Fibroblast of villous mesenchyme (primary cell): ENCODE measurements at regions not wholly inside any gene's neighbourhood (a gene's known extent, or its start where the extent isn't known, plus 50 kb on each side); places are given as distances from the start of the nearest gene placed in this dataset.
A peak's percentile ranks its signal among the peaks of the same experiment; 100 is the strongest.

Source experiments
- DNase-seq: peaks from one replicate; pipeline ENCODE4 v3.0.0-alpha.2; 2010; ENCODE audit warnings: low read depth
- H3K4me3 ChIP-seq: 2 replicates; pipeline ENCODE4 v1.5.1; 2011; ENCODE audit warnings: low read depth, mild to moderate bottlenecking, low read length
- CTCF ChIP-seq: IDR thresholded peaks from 2 replicates; pipeline ENCODE4 v1.5.1; 2012; ENCODE audit warnings: low read depth, mild to moderate bottlenecking, low read length; ENCODE audit not compliant: insufficient read depth

DNA sequence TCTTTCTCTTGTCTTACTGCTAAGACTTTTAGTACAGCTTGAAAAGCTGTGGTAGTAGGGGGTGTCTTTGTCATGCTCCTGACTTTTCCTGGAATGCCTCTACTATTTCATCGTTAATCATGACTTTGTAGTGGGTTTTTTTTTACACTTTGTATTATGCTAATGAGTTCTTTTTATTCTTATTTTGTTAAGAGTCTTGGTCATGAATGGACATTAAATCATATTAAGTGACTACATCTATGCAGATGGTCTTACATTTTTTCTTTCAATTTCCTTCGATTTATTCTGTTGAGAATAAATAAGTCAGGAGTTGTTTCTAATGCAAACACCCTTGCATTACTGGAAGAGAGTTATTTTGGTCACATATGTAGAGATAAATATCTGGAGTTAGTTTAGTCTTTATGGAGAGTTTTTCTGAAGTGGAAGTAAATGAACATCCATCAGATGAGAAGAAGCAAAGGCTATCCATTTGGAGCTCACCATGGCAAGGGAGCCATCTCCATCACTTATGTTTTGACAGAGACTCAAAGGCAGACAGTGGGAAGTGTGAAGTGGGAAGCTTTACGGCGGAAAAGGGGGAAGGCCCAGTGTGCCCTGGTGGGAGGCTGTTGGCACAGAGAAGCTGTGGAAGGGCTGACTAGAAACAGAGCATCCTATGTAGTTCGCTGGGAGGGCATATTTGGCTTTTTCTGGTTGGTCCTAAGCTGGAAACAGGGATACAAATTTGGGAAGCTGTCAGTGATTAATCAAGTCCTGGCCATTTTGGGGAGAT, 73.1 kb upstream of the PRR23E start:
- DNase-seq = no peak
- TF ChIP-seq CTCF = no peak
- H3K4me3 ChIP-seq = no peak overlapping the region

- no peak overlapping the region for H3K4me3 ChIP-seq
- no peak for DNase-seq
- no peak for TF ChIP-seq CTCF
Observed at GRCh38 chr3:127120851-127121647, 71.9 kb upstream of the PRR23E start.

DNA sequence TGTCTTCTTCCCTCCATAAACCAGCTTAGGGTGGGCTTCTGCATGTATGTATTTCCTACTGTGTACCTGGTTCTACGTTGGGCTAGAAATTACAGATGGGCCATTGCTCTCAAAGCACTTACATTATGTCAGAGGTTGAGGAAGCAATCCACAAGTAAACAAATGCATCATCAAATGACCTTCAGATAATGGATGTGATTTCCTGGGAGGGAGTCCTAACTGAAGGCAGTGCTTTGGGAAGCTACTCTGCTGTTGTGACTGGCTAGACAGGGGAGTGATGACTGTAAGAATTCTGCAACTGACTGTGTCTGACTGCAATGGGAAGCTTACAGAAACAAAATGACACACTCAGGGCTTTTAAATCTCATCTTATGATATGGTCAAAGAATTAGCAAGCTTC, 71.0 kb upstream of the PRR23E start:
- TF ChIP-seq CTCF = no peak
- H3K4me3 ChIP-seq = no peak overlapping the region
- no peak for DNase-seq

DNA sequence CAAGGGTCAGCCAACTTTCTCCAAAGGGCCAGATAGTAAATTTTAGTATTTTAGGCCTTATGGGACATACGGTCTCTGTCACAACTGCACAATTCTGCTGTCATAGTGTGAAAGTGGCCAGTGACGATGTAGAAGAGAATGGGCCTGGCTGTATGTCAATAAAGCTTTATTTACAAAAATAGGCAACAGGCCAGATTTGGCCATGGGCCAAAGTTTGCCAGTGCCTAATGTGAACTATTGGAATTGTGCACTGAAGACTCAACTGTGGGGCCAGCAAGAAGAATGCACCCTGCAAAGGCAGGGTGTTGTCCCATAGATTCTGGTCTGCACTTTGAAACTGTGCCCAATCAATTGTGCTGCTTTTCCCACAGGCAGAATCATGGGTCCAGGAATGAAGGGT, 69.4 kb upstream of the PRR23E start:
- no peak for DNase-seq
- H3K4me3 ChIP-seq = no peak overlapping the region
- TF ChIP-seq CTCF = no peak

GRCh38 chr3:127124120-127124519, 68.8 kb upstream of the PRR23E start:
- TF ChIP-seq CTCF = peak; percentile 23
- H3K4me3 ChIP-seq = no peak overlapping the region
- peak; percentile 23 for DNase-seq

DNA sequence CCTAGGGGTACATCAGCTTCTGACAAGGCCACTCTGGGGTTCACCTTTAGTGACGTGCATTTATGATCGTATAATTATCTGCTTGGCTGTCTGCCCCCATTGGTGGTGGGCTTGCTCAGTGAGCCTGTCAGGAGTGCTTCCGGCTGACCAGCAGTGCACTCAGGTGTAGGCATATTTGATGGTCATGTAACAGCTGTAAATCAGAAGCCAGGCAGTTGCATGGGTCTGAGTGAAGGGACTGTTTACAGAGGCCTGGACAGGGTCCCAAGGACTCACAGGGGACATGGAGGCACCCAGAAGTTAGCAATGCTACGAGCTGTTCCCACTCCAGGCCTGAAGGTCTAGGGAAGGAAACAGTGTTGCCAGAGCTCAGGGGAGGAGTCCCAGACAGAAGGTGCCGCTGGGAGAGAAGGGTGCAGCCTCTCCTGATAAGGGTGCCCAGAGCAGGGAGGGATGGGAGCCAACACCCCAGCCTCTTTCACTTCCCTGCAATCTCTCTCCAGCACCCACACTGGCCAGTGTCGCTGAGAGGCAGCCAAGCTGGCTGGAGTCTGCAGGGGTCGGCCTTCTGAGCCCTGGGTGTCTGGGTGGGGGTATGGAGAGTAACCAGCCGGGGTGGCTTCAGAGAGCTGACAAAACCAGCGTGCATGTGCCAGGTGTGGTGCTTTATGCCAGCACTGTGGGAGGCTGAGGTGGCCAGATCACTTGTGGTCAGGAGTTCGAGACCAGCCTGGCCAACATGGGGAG, 61.3 kb upstream of the PRR23E start:
- no peak for TF ChIP-seq CTCF
- DNase-seq = no peak
- no peak overlapping the region for H3K4me3 ChIP-seq
